ENCODE measurements at regions not wholly inside any gene's neighbourhood (a gene's known extent, or its start where the extent isn't known, plus 50 kb on each side); places are given as distances from the start of the nearest gene placed in this dataset.
"Not testable (repeated sequence)": the region's sequence is repeated elsewhere in the genome, so short reads cannot be mapped to it uniquely, and the experiment has no call there.

DNA sequence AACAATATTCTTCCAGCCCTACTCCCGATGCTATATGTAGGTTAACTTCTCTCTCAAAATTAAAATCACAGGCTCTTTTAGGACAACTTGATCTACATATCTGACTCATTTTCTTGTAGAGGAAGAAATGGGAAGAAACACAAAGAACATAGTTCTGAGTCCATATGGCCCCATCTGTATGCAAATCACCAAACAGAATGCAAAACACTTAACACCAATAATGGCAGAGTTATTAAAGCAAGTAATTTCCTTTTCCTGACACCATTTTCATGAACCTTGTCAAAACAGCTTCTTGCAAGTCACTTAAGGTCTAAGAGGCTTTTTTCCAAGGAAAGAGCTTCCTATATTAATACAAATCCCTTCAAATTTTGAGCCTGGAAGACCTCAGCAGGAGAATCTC lies 300.4 kb upstream of the CLEC14A start:
- no peak for DNase-seq

DNA sequence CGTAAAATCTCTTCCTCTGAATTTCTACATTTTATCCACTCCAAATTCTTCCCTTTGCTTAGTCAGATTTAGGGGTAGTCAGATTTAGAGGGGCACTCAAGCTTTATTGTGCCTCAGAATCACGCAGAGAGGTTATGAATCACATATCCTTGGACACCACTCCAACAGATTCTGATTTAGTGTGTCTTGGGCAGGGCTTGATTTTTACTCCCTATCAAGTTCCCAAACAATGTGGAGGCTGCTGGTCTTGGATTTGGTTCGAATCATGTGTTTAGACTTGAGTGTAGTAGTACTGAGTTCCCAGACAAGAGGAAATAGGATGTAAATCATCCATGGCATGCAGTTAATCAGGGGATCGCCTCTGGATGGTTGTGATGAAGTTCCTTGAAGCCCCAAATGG lies 298.1 kb upstream of the CLEC14A start:
- DNase-seq: no peak

DNA sequence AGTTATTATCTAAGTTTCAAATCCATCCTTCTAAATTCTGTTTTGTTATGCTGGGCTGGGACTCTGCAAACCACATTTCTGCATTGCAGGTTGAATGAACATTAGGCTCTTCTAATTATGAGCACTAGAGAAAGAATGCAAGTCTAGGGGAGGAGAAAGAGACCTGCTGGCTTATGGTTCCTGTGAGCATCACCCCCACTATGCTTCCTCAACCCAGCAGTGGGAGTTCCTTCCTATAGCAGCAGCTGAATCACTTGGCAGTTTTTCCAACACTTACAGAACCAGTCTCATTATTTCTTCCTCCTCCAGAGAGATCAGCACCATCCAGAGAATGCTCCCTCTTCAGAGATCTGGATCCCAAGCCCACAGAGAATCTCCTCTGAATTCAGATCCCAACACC lies 297.7 kb upstream of the CLEC14A start:
- DNase-seq: no peak

DNA sequence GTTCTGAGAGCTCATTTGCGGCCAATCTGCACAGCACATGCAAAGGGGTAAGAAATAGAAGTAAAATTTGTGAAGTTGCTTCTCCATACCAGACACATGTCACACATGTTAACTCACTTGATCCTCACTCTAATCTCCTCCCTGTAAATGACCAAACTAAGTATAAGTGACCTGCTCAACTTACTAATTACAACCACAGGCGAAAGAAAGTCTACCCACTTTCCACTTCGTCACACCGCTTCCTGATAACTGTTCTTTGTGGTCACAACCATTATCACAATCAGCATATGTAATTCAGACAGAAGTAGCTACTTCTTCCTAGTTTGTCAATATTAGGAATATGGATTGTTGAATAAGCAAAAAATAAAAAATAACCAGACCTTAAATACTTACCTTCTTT lies 293.7 kb upstream of the CLEC14A start:
- no peak for DNase-seq

DNA sequence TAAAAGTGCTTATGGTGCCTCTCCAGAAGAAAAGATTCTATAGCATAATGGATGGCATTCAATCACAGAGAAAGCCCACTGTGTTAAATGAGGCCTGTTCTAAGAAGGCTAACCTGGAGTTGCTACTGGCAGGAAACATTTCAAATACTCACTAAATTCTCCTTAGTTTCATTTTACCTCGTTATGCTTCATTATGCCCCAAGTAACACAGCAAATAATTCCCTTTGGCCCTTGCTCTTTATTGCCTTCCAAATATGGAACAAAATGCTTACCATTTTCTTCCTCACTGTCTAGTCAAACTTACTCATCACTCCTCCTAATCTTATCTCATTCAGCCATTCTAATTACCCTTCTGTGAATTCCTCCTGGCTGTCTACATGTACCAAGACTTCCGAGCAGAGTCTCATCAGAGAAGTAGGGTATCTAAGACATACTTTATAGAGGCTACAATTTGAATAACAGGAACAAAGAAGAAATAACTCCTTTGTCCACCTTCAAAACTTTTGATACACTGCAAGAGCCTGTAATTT lies 292.1 kb upstream of the CLEC14A start:
- DNase-seq: no peak

DNA sequence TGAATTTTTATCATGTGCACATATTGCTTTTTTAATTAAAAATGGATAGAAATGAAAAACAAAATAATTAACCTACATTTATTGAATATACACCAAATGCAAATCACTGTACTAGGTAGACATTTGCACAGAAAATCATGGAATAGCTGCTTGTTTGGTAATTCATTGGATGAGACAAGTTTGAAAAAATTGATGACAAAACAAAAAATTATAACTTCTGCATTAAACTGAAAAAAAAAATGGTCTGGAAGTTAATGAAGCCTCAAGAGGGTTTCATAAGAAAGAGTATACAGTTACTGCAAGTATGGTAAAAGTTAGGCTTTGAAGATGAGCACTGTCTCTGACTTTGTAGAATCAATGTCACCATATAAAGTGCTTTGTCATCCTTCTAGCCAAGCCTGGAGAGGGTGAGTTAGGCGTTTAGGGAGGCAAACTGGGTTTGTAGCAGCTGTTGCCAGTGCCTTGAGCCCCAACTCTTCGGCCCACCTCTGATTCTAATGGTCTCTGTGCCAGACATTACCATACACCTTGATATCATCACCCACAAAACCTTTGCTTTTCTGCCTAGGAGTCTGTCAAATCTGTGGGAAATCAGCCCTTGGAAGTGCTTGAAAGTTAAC lies 291.1 kb upstream of the CLEC14A start:
- DNase-seq: no peak

DNA sequence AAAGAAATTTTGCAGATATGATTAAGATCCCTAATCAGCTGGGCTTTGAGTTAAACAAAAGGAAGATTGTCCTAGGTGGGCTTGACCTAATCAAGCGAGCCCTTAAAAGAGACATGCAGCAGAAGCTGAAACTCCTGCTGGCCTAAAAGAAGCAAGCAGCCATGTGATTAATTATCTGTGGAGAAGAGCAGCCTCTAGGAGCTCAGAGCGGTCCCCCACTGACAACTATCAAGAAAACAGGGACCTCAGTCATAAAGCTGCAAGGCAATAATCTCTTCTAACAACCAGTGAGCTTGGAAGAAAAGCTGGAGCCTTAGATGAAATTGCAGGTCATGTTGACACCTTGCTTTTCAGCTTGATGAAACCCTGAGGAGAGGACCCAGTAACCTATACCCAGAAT lies 288.9 kb upstream of the CLEC14A start:
- no peak for DNase-seq

DNA sequence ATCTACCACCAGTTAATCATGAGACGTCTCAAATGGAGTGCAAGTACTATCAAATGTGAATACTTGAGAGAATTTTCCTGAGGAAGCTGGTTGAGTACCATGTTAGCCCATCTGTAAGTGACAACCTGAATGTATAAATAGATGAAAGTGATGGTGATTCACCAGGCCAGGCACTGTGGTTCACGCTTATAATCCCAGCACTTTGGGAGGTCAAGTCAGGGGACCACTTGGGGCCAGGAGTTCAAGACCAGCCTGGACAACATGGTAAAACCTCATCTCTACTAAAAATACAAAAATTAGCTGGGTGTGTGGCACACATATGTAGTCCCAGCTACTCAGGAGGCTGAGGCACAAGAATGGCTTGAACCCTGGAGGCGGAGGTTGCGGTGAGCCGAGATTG lies 288.0 kb upstream of the CLEC14A start:
- not testable (repeated sequence) for DNase-seq

DNA sequence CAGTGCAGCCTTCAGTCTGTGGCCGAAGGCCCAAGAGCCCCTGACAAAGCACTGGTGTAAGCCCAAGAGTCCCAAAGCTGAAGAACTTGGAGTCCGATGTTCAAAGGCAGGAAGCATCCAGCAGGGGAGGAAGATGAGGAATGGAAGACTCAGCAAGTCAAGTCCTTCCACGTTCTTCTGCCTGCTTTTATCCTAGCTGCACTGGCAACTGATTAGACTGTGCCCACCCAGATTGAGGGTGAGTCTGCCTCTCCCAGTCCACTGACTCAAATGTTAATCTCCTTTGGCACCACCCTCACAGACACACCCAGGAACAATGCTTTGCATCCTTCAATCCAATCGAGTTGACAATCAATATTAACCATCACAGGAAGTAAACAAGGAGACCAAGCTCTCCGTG lies 282.2 kb upstream of the CLEC14A start:
- not testable (repeated sequence) for DNase-seq

DNA sequence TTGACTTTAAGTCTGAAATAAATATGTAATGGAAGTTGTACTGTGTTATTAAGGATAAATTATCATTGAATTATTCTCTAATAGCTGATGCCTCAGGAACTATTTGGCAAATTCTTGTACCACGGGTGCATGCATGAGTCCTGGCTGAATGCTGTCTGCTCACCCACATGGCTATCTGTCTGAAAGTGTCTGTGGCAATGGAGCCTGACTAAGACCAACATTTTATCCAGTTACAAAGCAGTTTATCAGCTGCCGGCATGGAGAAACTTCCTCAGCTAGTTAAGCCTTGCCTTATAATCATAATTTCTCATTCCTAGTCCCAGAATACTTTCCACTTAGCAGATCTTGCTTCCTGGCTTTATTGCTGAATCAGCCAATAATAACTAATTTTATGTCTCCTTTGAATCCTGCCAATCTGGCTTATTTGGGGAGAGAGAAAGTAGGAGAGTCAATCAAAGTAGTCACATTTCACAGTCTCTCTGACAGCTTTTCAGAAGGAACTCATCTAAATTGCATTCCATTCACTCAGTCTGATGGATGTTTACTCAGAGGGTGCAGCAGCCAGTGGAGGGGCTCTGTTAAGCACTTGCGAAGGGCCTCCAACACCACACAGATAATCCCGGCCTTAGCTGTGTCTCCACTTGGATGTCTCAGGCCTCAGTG lies 280.6 kb upstream of the CLEC14A start:
- no peak for DNase-seq

DNA sequence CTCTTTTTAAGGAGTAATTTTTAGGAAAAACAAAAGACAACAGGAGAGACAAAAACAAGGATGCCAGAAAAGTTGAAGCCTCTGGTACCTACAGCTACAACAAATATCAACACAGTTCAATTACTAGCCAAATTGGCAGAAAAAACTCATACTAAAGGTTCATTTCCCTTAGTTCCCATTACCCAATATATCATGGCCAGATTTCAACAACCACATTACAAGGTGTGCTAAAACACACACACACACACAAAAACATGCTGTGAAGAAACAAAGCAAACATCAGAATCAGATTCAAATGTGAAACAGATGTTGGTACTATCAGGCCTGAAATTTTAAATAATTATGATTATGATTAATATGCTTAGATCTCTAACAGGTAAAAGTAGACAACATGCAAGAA lies 272.7 kb upstream of the CLEC14A start:
- no peak for DNase-seq

DNA sequence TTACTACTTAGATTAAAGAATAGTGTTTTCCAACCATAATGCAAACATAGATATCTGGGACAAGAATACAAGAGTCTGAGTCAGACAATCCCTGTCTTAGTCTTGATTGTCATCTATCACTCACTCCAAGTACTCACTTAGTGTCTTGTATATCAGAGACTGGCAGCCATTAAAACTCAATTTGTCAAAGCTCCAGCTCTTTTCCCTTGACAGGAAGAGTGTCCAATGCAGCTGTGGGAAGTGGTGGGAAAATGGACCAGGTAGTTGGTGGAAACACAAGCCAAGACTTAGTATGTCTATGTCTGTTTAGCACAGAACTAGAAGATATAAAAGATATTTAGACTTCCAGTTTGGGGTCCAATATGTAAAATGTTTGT lies 271.6 kb upstream of the CLEC14A start:
- DNase-seq: no peak

DNA sequence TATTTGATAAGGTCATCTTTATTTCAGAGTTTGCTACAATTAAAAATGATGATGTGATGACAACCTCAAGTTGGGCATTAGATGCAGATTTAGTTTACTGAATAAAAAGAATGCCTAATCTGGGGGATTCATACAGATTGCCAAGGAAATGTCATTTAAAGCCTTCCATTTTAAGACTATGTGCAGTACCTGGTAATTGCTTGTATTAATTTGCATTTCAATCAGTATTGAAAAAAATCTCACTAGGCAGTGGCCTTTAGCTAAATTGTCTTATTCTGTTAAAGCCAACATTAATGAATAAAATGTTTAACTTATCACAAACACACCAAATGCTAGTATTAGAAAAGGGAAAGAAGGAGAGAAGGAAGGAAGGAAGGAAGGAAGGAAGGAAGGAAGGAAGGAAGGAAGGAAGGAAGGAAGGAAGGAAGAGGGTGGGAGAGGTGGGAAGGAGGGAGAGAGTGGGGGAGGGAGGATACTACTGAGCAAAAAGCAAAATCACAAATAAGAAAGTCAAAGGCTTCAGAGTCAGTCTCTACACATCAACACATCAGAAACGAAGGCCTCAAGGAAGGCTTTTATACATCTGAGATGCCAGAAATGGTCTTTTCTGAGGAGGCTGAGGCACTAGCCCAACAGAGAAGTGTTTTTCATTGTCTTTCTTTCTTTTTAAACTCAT lies 271.1 kb upstream of the CLEC14A start:
- no peak for DNase-seq

DNA sequence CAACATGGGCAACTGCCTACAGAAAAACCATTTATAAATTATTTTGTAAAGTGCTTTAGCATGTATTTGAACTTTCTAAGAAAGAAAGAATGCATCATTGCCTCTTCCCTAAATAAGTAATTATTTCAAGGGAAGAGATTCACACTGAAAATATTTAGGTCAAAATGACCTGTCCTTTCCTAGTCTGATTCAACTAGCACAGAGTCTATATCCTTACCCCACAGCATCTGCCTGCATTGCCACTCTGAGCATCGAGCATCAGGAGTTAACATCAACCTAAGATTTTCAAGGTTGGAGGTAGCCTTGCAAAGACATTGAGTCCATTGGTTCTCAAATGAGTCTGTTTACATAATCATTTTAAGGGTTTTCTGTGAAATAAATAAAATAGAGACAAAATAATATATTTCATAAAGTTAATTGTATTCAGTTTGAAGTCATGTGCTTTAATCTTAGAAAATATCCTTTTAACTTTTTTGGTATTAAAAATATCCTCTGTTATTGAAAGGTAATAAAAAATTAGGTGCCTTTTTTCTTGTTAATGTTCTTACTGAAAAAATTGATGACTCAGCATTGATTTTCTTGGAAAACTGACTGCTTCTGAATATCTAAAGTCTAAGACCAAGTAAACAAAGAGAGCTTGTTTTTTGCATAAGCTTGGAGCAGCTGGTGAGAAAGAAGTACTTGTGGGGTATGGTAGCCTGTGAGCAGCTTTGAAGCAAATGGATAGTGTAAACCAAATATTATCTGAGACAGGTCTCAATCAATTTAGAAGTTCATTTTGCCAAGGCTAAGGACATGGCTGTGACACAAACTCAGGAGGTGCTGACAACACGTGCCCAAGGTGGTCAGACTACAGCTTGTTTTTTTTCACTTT lies 269.0 kb upstream of the CLEC14A start:
- DNase-seq: no peak

DNA sequence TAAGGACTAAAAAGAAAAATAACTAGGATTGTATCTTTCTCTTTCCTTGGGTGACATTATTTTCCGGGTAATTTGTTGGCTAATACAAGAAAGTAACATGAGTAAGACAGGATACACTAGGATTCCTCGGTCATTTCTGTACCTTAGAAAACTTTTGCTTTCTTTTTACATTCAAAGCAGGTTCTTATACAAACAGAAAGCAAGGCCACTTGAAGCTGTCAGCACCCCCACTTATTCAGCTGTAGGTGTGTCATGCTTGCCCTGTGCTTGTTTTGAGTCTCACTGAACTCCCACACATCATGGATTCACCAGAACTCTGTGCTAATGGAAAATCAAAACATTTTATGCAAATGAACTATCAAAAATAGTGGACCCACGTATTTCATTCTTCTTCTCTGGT lies 266.8 kb upstream of the CLEC14A start:
- no peak for DNase-seq

DNA sequence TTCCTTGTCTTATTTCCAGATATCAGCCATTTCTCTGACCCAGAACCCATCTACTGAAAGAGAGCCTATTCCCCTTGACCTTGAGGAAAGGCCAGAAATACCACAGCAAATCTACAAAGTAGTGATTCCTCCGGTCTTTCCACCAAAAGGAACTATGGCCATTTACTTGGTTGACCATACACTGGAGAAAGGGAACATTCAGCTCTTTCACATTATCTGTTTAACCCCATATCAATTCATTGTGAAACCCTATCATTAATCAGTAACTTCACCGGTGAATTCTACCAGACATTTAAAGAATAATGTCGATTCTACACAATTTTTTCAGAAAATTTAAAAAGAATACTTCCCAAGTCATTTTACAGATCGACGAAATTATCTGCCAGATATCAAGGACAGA lies 265.7 kb upstream of the CLEC14A start:
- no peak for DNase-seq

DNA sequence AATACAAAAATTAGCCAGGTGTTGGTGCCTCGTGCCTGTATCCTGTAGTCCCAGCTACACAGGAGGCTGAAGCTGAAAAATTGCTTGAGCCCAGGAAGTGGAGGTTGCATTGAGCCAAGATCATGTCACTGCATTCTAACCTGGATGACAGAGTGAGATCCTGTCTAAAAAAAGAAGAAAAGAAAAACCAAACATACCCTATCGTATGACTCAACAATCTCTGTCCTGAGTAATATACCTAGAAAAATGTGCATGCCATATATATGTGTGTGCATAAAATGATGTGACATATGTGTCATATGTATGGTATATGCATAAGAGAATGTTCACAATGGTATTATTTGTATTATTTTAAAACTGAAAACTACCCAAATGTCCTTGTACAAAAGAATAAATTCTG lies 261.5 kb upstream of the CLEC14A start:
- DNase-seq: no peak

DNA sequence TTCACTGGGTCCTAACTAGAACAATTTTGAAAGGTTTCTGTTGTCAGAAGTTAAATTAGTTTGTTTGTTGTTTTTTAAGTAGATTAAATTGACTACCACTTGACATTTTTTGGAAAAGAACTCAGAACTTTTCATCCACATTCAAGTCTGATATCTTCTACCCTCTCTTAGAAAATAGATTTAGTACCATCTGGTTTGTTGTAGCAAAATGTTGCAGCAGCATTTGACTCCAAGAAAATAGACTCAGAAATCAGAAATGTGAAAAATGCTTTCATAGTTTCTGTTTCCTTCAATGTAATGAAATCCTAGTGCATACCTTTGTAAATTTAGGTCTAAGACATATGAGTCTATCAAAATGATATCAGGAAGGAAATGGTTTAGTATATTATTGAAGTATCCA lies 256.3 kb upstream of the CLEC14A start:
- no peak for DNase-seq

DNA sequence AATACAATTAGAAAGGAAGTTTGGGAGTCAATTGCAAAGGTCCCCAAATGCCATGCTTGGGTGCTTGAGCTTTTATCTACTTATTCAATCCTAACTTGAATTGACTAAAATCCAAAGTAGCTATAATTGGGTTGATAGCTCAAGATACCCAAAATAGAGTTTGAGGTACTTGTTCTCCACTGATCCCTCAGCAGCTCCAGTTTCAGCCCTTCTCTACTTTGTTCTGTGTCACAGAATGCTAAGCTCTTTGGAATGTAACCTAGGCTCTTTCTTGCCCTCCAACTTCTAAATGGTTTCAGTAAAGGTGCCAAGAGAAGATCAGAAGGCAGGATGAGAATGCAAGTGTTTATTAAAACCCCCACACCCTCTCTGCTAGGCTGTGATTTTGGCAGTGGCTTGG lies 251.4 kb upstream of the CLEC14A start:
- DNase-seq: no peak

DNA sequence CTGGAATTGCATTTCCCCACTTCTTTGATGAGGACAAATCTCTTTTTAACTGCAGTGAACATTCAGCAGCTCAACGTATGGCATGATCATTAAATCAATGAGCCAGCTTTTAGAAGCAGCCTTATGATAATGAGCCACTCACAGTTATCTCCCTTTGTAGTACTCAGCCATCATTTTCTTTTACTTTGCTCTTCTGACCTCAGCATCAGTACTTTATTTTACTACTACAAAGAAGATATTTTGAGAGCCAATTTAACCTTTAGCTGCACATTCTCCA lies 250.0 kb upstream of the CLEC14A start:
- no peak for DNase-seq

DNA sequence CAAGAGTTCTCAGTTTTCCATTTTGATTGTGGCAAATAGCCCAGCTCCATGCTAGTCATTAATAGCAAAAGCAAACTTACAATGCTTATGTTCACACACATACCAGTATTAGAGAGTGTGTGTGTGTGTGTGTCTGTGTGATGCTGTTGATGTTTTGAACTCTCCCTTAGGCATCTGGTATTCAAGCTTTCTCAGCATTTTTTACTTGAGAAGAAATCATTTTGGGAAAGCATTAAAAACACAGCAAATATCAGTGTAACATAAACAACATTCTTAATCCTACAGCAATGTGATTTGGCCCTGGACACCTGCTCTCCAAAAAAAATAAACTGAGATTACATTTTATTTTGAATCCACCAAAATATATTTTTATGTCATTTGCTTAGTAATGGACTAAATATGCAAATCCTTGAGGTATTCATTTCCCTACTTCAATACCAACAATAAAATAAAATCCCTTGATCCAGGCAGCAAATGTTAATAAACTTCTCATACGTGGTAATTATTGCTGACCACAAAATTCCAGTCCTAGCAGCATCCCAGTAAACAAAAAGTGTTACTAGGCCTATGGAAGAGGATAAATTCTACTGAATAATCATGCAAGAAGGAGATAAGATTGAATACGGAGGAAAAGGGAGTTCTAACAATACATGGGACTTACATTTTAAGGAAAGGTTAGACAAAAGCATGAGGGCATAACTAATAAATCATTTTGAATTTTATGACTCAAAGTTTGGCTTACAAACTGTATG lies 249.5 kb upstream of the CLEC14A start:
- no peak for DNase-seq

DNA sequence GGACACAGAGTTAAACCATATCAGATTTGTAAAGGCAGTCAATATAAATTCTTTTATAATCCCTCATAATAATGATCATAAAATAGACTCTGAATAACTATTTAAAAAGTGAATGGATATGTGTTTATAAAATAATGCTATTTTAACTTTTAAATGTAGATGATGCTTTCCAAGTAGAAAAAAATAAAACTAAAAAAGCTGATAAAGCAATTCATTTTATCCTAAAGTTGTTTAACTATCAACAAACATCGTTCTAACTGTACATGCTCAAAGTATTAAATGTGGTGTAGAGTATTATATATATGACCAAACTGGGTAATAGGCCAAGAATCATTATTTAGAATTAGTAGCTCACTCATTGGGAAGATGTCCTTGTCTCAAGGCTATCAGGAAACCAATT lies 248.3 kb upstream of the CLEC14A start:
- no peak for DNase-seq

DNA sequence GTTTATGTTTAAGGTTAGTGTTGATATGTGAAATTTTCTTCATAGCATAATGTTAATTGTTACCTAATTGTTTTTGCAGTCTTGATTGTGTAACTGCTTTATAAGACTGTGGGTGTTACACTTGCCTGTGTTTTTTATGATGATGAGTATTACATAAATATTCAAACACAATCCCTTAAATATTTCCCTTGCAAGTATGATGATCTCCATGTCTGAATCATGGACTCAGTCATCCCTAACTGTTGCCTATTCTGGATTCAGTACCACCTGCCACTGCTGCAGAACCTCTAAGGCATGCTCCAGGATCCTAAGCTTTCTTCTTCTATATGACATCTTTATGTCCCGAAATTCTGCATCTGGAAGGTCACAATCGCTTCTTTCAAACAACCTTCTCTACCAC lies 246.3 kb upstream of the CLEC14A start:
- DNase-seq: no peak

Measured in NCI-H187 (cell line).